ENCODE measurements at regions not wholly inside any gene's neighbourhood (a gene's known extent, or its start where the extent isn't known, plus 50 kb on each side); places are given as distances from the start of the nearest gene placed in this dataset.

DNA sequence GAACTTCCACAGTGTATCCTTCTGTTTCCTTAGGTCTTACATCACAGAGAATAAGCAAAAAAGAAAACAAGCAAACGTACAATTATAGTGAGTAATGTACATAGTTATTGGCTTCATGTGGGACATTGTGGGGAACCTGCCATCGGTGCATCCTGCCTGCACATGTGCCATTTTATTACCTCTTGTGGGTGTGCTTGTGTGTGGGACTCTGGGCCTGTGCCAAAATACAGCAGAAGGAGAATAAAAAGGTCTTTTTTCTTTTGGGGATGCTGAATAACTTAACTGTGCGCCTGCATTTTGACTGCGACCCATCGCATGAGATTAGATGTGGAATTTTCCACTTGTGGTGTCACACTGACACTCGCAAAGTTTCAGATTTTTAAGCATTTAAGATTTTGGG is 169.6 kb upstream of the DCBLD2 start:
- Histone ChIP-seq H3K4me1 (ENCODE audit: low read length) (no peaks in the 10 kb centered on the region), H3F3A (ENCODE audit: insufficient read depth, low read length) (no peaks in the 10 kb centered on the region), H3K79me2 (ENCODE audit: low read length) (no peaks in the 10 kb centered on the region), H3K27me3 (replicated peaks; ENCODE audit: insufficient read depth, low read length) (no peaks in the 10 kb centered on the region), H3K4me2 (ENCODE audit: low read depth, low read length) (no peak overlapping the region), H3K4me3 (ENCODE audit: low read length) (no peak overlapping the region), H2AFZ (ENCODE audit: low read length) (no peak overlapping the region), H3K36me3 (replicated peaks; ENCODE audit: insufficient read depth, low read length) (no peaks in the 10 kb centered on the region), H3K9ac (ENCODE audit: low read length) (no peak overlapping the region), H3K9me2 (replicated peaks; ENCODE audit: insufficient read depth, low read length) (no peaks in the 10 kb centered on the region), H3K27ac (ENCODE audit: low read length) (no peak overlapping the region), H4K20me1 (ENCODE audit: insufficient read depth, low read length) (no peaks in the 10 kb centered on the region), H3K9me3 (replicated peaks; ENCODE audit: insufficient read depth, low read length) (no peaks in the 10 kb centered on the region)
- no peak for DNase-seq
- TF ChIP-seq EZH2phosphoT487 (IDR thresholded peaks at IDR 0.05; ENCODE audit: low read length): no peak
- TF ChIP-seq, protein P1, sequence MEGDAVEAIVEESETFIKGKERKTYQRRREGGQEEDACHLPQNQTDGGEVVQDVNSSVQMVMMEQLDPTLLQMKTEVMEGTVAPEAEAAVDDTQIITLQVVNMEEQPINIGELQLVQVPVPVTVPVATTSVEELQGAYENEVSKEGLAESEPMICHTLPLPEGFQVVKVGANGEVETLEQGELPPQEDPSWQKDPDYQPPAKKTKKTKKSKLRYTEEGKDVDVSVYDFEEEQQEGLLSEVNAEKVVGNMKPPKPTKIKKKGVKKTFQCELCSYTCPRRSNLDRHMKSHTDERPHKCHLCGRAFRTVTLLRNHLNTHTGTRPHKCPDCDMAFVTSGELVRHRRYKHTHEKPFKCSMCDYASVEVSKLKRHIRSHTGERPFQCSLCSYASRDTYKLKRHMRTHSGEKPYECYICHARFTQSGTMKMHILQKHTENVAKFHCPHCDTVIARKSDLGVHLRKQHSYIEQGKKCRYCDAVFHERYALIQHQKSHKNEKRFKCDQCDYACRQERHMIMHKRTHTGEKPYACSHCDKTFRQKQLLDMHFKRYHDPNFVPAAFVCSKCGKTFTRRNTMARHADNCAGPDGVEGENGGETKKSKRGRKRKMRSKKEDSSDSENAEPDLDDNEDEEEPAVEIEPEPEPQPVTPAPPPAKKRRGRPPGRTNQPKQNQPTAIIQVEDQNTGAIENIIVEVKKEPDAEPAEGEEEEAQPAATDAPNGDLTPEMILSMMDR (IDR thresholded peaks at IDR 0.05; ENCODE audit: low read length): no peak
- TF ChIP-seq EZH2 (optimal IDR thresholded peaks at IDR 0.05; ENCODE audit: low read depth, low read length): no peak

DNA sequence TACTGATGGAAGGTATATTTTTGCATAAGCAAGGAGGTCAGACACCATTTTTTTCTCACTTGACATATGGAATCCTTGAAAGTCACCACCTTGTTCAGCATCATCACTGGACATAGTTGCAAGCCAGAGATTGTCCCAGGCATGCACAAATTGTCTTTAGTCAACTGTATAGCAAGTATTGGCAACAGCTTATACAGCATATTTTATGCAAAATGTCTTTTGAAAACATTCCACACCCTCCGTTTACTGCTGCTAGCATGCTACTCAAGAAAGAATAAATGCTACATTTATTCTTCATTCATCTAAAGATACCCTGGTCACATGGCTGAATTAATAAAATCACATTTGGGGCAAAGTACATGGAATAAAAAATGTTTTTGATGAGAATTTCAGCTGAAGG is 168.5 kb upstream of the DCBLD2 start:
- no peaks in the 10 kb centered on the region for H3K79me2 ChIP-seq (ENCODE audit: low read length)
- TF ChIP-seq, protein P1 (IDR thresholded peaks at IDR 0.05; ENCODE audit: low read length): no peak
- TF ChIP-seq EZH2phosphoT487 (IDR thresholded peaks at IDR 0.05; ENCODE audit: low read length) (no peak), EZH2 (optimal IDR thresholded peaks at IDR 0.05; ENCODE audit: low read depth, low read length) (no peak)
- no peak for DNase-seq
- H4K20me1 ChIP-seq (ENCODE audit: insufficient read depth, low read length): no peaks in the 10 kb centered on the region
- no peak overlapping the region for H3K9ac ChIP-seq (ENCODE audit: low read length)
- no peak overlapping the region for H3K27ac ChIP-seq (ENCODE audit: low read length)
- H3K9me3 ChIP-seq (replicated peaks; ENCODE audit: insufficient read depth, low read length): no peaks in the 10 kb centered on the region
- no peaks in the 10 kb centered on the region for H3F3A ChIP-seq (ENCODE audit: insufficient read depth, low read length)
- no peak overlapping the region for H3K4me3 ChIP-seq (ENCODE audit: low read length)
- no peaks in the 10 kb centered on the region for H3K9me2 ChIP-seq (replicated peaks; ENCODE audit: insufficient read depth, low read length)
- H3K27me3 ChIP-seq (replicated peaks; ENCODE audit: insufficient read depth, low read length): no peaks in the 10 kb centered on the region
- H3K36me3 ChIP-seq (replicated peaks; ENCODE audit: insufficient read depth, low read length): no peaks in the 10 kb centered on the region
- H2AFZ ChIP-seq (ENCODE audit: low read length): no peak overlapping the region
- no peaks in the 10 kb centered on the region for H3K4me1 ChIP-seq (ENCODE audit: low read length)
- no peak overlapping the region for H3K4me2 ChIP-seq (ENCODE audit: low read depth, low read length)

DNA sequence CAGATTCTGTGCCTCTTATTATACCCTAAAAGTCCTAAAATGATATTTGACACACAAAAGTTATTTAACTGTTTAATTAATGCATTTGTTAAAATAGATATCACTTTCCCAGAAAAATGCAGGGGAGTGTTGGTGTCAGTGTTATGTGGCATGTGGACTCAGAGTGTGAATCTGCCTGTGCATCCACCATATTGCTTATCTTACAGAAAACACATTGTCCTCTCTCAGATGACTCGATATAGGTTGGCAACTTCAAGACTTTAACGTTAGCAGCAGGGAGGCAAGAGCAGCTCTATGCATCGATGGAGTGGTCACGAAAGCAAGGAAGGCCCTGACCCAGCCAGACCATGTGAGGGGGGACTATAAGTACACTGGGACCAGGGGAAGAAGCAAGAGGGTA is 165.4 kb upstream of the DCBLD2 start:
- Histone ChIP-seq H3K27ac (ENCODE audit: low read length) (no peak overlapping the region), H3K4me2 (ENCODE audit: low read depth, low read length) (no peak overlapping the region), H3K79me2 (ENCODE audit: low read length) (no peaks in the 10 kb centered on the region), H3K9me3 (replicated peaks; ENCODE audit: insufficient read depth, low read length) (no peaks in the 10 kb centered on the region), H3K4me3 (ENCODE audit: low read length) (no peak overlapping the region), H3K27me3 (replicated peaks; ENCODE audit: insufficient read depth, low read length) (no peaks in the 10 kb centered on the region), H4K20me1 (ENCODE audit: insufficient read depth, low read length) (no peaks in the 10 kb centered on the region), H3K9me2 (replicated peaks; ENCODE audit: insufficient read depth, low read length) (no peaks in the 10 kb centered on the region), H3F3A (ENCODE audit: insufficient read depth, low read length) (no peaks in the 10 kb centered on the region), H3K4me1 (ENCODE audit: low read length) (no peaks in the 10 kb centered on the region), H3K36me3 (replicated peaks; ENCODE audit: insufficient read depth, low read length) (no peaks in the 10 kb centered on the region), H2AFZ (ENCODE audit: low read length) (no peak overlapping the region), H3K9ac (ENCODE audit: low read length) (no peak overlapping the region)
- no peak for DNase-seq
- TF ChIP-seq, protein P1 (IDR thresholded peaks at IDR 0.05; ENCODE audit: low read length): no peak
- TF ChIP-seq EZH2 (optimal IDR thresholded peaks at IDR 0.05; ENCODE audit: low read depth, low read length) (no peak), EZH2phosphoT487 (IDR thresholded peaks at IDR 0.05; ENCODE audit: low read length) (no peak)
